ENCODE measurements at regions not wholly inside any gene's neighbourhood (a gene's known extent, or its start where the extent isn't known, plus 50 kb on each side); places are given as distances from the start of the nearest gene placed in this dataset.

DNA sequence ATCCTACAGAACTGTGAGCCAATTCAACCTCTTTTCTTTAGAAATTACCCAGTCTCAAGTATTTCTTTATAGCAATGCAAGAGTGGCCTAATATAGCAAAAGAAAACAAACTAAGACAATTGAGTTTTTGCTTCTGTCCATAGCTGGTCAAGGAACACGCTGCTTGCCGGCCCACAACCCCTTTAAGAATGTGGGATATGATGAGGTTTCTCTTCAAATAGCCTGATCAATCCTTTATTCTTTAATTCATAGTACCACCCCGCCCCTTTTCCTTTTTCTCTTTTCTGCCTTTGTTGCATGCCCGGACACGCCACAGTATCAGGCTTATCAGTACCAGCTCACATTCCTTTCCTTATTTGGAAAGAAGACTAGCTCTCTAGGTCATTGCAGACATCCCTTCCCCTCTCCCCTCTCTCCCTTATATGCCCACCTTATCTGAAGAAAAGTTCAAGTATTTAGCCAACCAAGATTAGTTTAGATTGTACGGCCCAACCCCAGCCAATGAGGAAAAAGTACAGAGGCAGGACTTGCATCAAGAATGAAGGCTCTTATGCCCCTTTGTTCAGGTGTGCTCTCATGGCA lies 404.5 kb downstream of the OCA2 start:
- POLR2A ChIA-PET: no interaction called here
- no TSS peak for BruUV-seq (replicated peaks)
- H3K36me3 ChIP-seq (ENCODE audit: insufficient read depth, low read length): no peaks in the 10 kb centered on the region
- intact Hi-C loops (cut with micrococcal nuclease; ENCODE audit: unreplicated experiment): no loop called here
- no peak for TF ChIP-seq EZH2phosphoT487 (IDR thresholded peaks at IDR 0.05; ENCODE audit: borderline replicate concordance, low read depth, low read length)
- no peak for TF ChIP-seq CTCF (conservative IDR thresholded peaks at IDR 0.05; ENCODE audit: low read length)
- CTCF ChIA-PET (ENCODE audit: unreplicated experiment): no interaction called here
- no peak overlapping the region for H3K4me3 ChIP-seq (ENCODE audit: low read depth, low read length, poor library complexity, severe bottlenecking)
- no peaks in the 10 kb centered on the region for H3K4me1 ChIP-seq (ENCODE audit: insufficient read depth, low read length, poor library complexity, severe bottlenecking)
- no peaks in the 10 kb centered on the region for H3K9me2 ChIP-seq (ENCODE audit: insufficient read depth, low read length)
- H2AFZ ChIP-seq (ENCODE audit: low read length): no peak overlapping the region
- no peaks in the 10 kb centered on the region for H3K79me2 ChIP-seq (ENCODE audit: insufficient read depth, low read depth, low read length)
- H4K20me1 ChIP-seq (ENCODE audit: insufficient read depth, low read length): no peaks in the 10 kb centered on the region
- no peak overlapping the region for H3K27ac ChIP-seq (ENCODE audit: low read depth, low read length, poor library complexity, severe bottlenecking)
- no peak for DNase-seq (ENCODE audit: low spot score)
- no peak overlapping the region for H3K4me2 ChIP-seq (ENCODE audit: low read length)
- H3K9me3 ChIP-seq (ENCODE audit: low read length): no peaks in the 10 kb centered on the region

DNA sequence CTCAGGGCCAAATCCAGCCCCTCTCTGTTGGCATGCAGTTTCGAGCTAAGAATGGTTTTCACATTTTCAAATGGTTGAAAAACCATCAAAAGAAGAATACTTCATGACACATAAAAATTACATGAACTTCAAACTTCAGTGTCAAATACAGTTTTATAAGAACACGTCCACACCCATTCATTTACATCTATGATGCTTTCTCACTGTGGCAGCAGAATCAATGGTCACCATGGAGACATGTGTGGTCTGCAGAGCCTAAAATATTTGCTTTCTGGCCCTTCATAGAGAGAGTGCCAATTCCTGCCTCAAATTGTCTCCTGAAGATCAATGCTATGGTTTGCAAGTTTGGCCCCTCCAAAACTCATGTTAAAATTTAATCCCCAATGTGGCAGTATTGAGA lies 405.8 kb downstream of the OCA2 start:
- H3K79me2 ChIP-seq (ENCODE audit: insufficient read depth, low read depth, low read length): no peaks in the 10 kb centered on the region
- H3K9me2 ChIP-seq (ENCODE audit: insufficient read depth, low read length): no peaks in the 10 kb centered on the region
- intact Hi-C loops (cut with micrococcal nuclease; ENCODE audit: unreplicated experiment): no loop called here
- no peaks in the 10 kb centered on the region for H3K4me1 ChIP-seq (ENCODE audit: insufficient read depth, low read length, poor library complexity, severe bottlenecking)
- ChIA-PET CTCF (ENCODE audit: unreplicated experiment) (no interaction called here), POLR2A (no interaction called here)
- TF ChIP-seq EZH2phosphoT487 (IDR thresholded peaks at IDR 0.05; ENCODE audit: borderline replicate concordance, low read depth, low read length): no peak
- TF ChIP-seq CTCF (conservative IDR thresholded peaks at IDR 0.05; ENCODE audit: low read length): no peak
- no peaks in the 10 kb centered on the region for H3K36me3 ChIP-seq (ENCODE audit: insufficient read depth, low read length)
- no peak for DNase-seq (ENCODE audit: low spot score)
- H3K4me3 ChIP-seq (ENCODE audit: low read depth, low read length, poor library complexity, severe bottlenecking): no peak overlapping the region
- BruUV-seq (replicated peaks): no TSS peak
- no peak overlapping the region for H3K4me2 ChIP-seq (ENCODE audit: low read length)
- H3K9me3 ChIP-seq (ENCODE audit: low read length): no peaks in the 10 kb centered on the region
- H2AFZ ChIP-seq (ENCODE audit: low read length): no peak overlapping the region
- no peaks in the 10 kb centered on the region for H4K20me1 ChIP-seq (ENCODE audit: insufficient read depth, low read length)
- H3K27ac ChIP-seq (ENCODE audit: low read depth, low read length, poor library complexity, severe bottlenecking): no peak overlapping the region

DNA sequence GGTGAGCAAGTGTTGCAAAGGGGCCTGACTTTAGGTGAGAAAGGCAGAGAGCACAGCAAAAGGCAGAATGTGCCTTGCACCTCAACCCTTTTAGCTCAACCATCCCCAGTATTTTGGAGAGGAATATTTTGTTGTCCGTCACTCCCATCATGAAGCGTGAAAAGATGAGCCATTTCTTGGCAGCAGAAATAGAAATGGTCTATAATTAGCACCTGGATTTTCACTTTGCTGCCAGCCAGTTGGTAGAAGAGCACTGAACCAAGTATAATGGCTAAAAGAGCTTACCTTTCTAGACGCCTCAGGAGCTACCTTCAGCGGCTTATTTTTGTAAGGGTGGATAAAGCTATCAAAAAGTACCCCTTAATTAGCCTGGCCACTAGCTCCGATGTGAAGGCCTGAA lies 406.7 kb downstream of the OCA2 start:
- no peaks in the 10 kb centered on the region for H4K20me1 ChIP-seq (ENCODE audit: insufficient read depth, low read length)

More for the DNA sequence above, 406.7 kb downstream of the OCA2 start:
- intact Hi-C loops (cut with micrococcal nuclease; ENCODE audit: unreplicated experiment): no loop called here
- H3K9me3 ChIP-seq (ENCODE audit: low read length): no peaks in the 10 kb centered on the region
- CTCF ChIA-PET (ENCODE audit: unreplicated experiment): no interaction called here
- no peak overlapping the region for H3K4me3 ChIP-seq (ENCODE audit: low read depth, low read length, poor library complexity, severe bottlenecking)
- DNase-seq (ENCODE audit: low spot score): no peak
- H3K4me2 ChIP-seq (ENCODE audit: low read length): no peak overlapping the region
- no peak overlapping the region for H3K27ac ChIP-seq (ENCODE audit: low read depth, low read length, poor library complexity, severe bottlenecking)
- H2AFZ ChIP-seq (ENCODE audit: low read length): no peak overlapping the region
- TF ChIP-seq EZH2phosphoT487 (IDR thresholded peaks at IDR 0.05; ENCODE audit: borderline replicate concordance, low read depth, low read length) (no peak), CTCF (conservative IDR thresholded peaks at IDR 0.05; ENCODE audit: low read length) (no peak)
- no TSS peak for BruUV-seq (replicated peaks)
- H3K79me2 ChIP-seq (ENCODE audit: insufficient read depth, low read depth, low read length): no peaks in the 10 kb centered on the region
- POLR2A ChIA-PET: no interaction called here
- H3K9me2 ChIP-seq (ENCODE audit: insufficient read depth, low read length): no peaks in the 10 kb centered on the region
- H3K36me3 ChIP-seq (ENCODE audit: insufficient read depth, low read length): no peaks in the 10 kb centered on the region
- no peaks in the 10 kb centered on the region for H3K4me1 ChIP-seq (ENCODE audit: insufficient read depth, low read length, poor library complexity, severe bottlenecking)
